Tibial artery (tissue), 4 donors: ENCODE measurements at regions not wholly inside any gene's neighbourhood (a gene's known extent, or its start where the extent isn't known, plus 50 kb on each side); places are given as distances from the start of the nearest gene placed in this dataset.
"Not testable (repeated sequence)": the region's sequence is repeated elsewhere in the genome, so short reads cannot be mapped to it uniquely, and the experiment has no call there.

Experiments
- DNase-seq, 2 donors: peaks; one replicate each; pipeline ENCODE4 v3.0.0-alpha.2; 2019
- H3K27ac ChIP-seq, 2 donors: fragments of 200-600 bp; sonication (generic) in 1 of 2; 1 replicate in 1 of 2; 2 replicates in 1 of 2; pipeline ENCODE4 v1.5.1; 2018 to 2019; ENCODE audit warnings: mild to moderate bottlenecking in 1 of 2
- H3K27me3 ChIP-seq, 2 donors: fragments of 200-600 bp; sonication (generic) in 1 of 2; one replicate each; pipeline versions ENCODE4 v1.5.1 to v1.6.0; 2016 to 2019
- H3K36me3 ChIP-seq, 3 donors: fragments of 200-600 bp; sonication (generic) in 2 of 3; one replicate each; pipeline ENCODE4 v1.5.1; 2016 to 2019; ENCODE audit warnings: mild to moderate bottlenecking in 2 of 3
- H3K4me1 ChIP-seq, 4 donors: fragments of 200-600 bp; sonication (generic) in 2 of 4; 1 replicate in 3 of 4; 2 replicates in 1 of 4; pipeline ENCODE4 v1.5.1; 2016 to 2019
- H3K4me3 ChIP-seq, 2 donors: fragments of 200-600 bp; sonication (generic) in 1 of 2; 1 replicate in 1 of 2; 2 replicates in 1 of 2; pipeline ENCODE4 v1.5.1; 2018 to 2019; ENCODE audit warnings: mild to moderate bottlenecking in 2 of 2
- H3K9me3 ChIP-seq, 3 donors: fragments of 200-600 bp; sonication (generic) in 1 of 3; one replicate each; pipeline ENCODE4 v1.5.1; 2016 to 2019
- intact Hi-C: fragments of 100-400 bp; cut with DNase I; formaldehyde crosslinking; loops from one replicate; pipeline ENCODE4 v1.15.0; 2023; ENCODE audit warnings: low total_unique reads
- TF ChIP-seq, protein P1 (sequence below), 2 experiments: fragments of 200-600 bp in 1 of 2; fragments of 450-650 bp in 1 of 2; IDR thresholded peaks; one replicate each; pipeline ENCODE4 v1.5.1; 2017 to 2019; ENCODE audit warnings: antibody characterized with exemption in 2 of 2, mild to moderate bottlenecking in 1 of 2, moderate library complexity in 1 of 2

GRCh38 chr16:17556276-17557052, 85.7 kb upstream of the XYLT1 start:
- H3K36me3 ChIP-seq = no peaks in the 10 kb centered on the region
- TF ChIP-seq, protein P1, sequence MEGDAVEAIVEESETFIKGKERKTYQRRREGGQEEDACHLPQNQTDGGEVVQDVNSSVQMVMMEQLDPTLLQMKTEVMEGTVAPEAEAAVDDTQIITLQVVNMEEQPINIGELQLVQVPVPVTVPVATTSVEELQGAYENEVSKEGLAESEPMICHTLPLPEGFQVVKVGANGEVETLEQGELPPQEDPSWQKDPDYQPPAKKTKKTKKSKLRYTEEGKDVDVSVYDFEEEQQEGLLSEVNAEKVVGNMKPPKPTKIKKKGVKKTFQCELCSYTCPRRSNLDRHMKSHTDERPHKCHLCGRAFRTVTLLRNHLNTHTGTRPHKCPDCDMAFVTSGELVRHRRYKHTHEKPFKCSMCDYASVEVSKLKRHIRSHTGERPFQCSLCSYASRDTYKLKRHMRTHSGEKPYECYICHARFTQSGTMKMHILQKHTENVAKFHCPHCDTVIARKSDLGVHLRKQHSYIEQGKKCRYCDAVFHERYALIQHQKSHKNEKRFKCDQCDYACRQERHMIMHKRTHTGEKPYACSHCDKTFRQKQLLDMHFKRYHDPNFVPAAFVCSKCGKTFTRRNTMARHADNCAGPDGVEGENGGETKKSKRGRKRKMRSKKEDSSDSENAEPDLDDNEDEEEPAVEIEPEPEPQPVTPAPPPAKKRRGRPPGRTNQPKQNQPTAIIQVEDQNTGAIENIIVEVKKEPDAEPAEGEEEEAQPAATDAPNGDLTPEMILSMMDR (IDR thresholded peaks at IDR 0.05) = peak in 1 of 2 experiments; percentile 14
- peaks cover 0 to 17% of the 10 kb centered on the region in 2 donors for H3K27me3 ChIP-seq
- intact Hi-C loops = no loop called here
- no peak overlapping the region for H3K27ac ChIP-seq
- DNase-seq = no peak
- no peaks in the 10 kb centered on the region for H3K9me3 ChIP-seq
- no peaks in the 10 kb centered on the region for H3K4me1 ChIP-seq
- H3K4me3 ChIP-seq = no peak overlapping the region

GRCh38 chr16:17555176-17555575, 84.4 kb upstream of the XYLT1 start:
- no peak overlapping the region for H3K4me3 ChIP-seq
- TF ChIP-seq, protein P1 (IDR thresholded peaks at IDR 0.05) = no peak
- DNase-seq = no peak
- H3K4me1 ChIP-seq = no peaks in the 10 kb centered on the region
- no peaks in the 10 kb centered on the region for H3K9me3 ChIP-seq
- H3K27me3 ChIP-seq = peaks cover 0 to 17% of the 10 kb centered on the region in 2 donors
- no peaks in the 10 kb centered on the region for H3K36me3 ChIP-seq
- no peak overlapping the region for H3K27ac ChIP-seq
- intact Hi-C loops = no loop called here

DNA sequence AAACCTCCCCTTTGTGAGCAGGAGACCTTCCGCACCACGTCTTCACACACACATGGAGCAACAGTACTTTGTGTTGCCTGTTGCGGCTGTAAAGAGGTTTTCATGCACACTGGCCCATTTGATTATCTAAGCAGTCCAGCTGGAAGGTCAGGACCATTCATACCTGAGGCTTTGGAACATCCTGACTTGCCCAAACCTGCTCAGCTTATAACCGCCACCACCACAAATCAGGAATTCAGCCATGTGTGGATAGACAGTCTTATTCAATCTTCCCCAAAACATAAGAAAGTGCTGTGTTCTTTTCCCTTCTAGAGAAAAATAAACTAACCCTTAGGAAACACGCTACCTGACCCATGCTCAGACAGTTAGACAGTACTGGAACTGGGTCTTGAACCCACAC, 81.6 kb upstream of the XYLT1 start:
- TF ChIP-seq, protein P1 (IDR thresholded peaks at IDR 0.05) = no peak
- no peak for DNase-seq
- Histone ChIP-seq H3K36me3 (no peaks in the 10 kb centered on the region), H3K9me3 (no peaks in the 10 kb centered on the region), H3K27ac (no peak overlapping the region), H3K27me3 (peaks cover 0 to 17% of the 10 kb centered on the region in 2 donors), H3K4me3 (no peak overlapping the region), H3K4me1 (no peaks in the 10 kb centered on the region)
- intact Hi-C loops = no loop called here

- intact Hi-C loops, H3K4me3 ChIP-seq, DNase-seq: not testable (repeated sequence)
These were observed 80.9 kb upstream of the XYLT1 start for GRCh38 chr16:17551682-17552081.

GRCh38 chr16:17548825-17549224, 78.1 kb upstream of the XYLT1 start:
- H3K4me1 ChIP-seq = no peaks in the 10 kb centered on the region
- no peak for DNase-seq
- H3K9me3 ChIP-seq = no peaks in the 10 kb centered on the region
- H3K36me3 ChIP-seq = no peaks in the 10 kb centered on the region
- H3K27ac ChIP-seq = no peak overlapping the region
- TF ChIP-seq, protein P1 (IDR thresholded peaks at IDR 0.05) = no peak
- H3K27me3 ChIP-seq = peaks cover 0 to 8% of the 10 kb centered on the region in 2 donors
- intact Hi-C loops = no loop called here
- H3K4me3 ChIP-seq = no peak overlapping the region

More at GRCh38 chr16:17551682-17552081, 80.9 kb upstream of the XYLT1 start:
- H3K4me1 ChIP-seq, H3K9me3 ChIP-seq, H3K27ac ChIP-seq, H3K36me3 ChIP-seq: not testable (repeated sequence)
- H3K27me3 ChIP-seq = peaks cover 0 to 17% of the 10 kb centered on the region in 2 donors

GRCh38 chr16:17544785-17545184, 74.0 kb upstream of the XYLT1 start:
- intact Hi-C loops = no loop called here
- H3K4me1 ChIP-seq = no peaks in the 10 kb centered on the region
- DNase-seq = peak in 1 of 2 donors; percentile 22
- no peak overlapping the region for H3K27ac ChIP-seq
- H3K27me3 ChIP-seq = peaks cover 0 to 18% of the 10 kb centered on the region in 2 donors
- H3K4me3 ChIP-seq = no peak overlapping the region
- H3K36me3 ChIP-seq = no peaks in the 10 kb centered on the region
- TF ChIP-seq, protein P1 (IDR thresholded peaks at IDR 0.05) = no peak
- no peaks in the 10 kb centered on the region for H3K9me3 ChIP-seq
